K562 (cell line): ENCODE measurements at regions not wholly inside any gene's neighbourhood (a gene's known extent, or its start where the extent isn't known, plus 50 kb on each side); places are given as distances from the start of the nearest gene placed in this dataset.

ENCODE experiments used
- ATAC-seq: fragments of 200-7000 bp; cut with Tn5 transposase; 3 replicates; pipeline ENCODE4 v1.9.1; 2020; ENCODE audit warnings: moderate library complexity
- BruUV-seq: library from RNA; stranded (reverse); fragments of 400-500 nt; replicated peaks from 2 replicates; lab custom pipeline; 2021; lab: Mats Ljungman, UMichigan
- CTCF ChIA-PET: fragments of 300-600 bp; formaldehyde crosslinking; extraction: SDS; loops from one replicate; lab custom pipeline; 2021; ENCODE audit warnings: low intra/inter-chr PET ratio; lab: Yijun Ruan, JAX
- POLR2A ChIA-PET: fragments of 300-600, 350-650 bp; sonication (Branson Sonifier 250); formaldehyde crosslinking; extraction: SDS; loops from one replicate; lab custom pipeline; 2021; ENCODE audit warnings: antibody characterized with exemption, inconsistent platforms; lab: Yijun Ruan, JAX
- DNase-seq, 4 experiments: peaks; one replicate each; pipeline versions ENCODE4 v3.0.0 to v3.0.0-alpha.2; 2011 to 2018; ENCODE audit warnings: low spot score in 3 of 4, mixed read lengths in 3 of 4; ENCODE audit errors: extremely low read depth in 1 of 4
- FAIRE-seq: peaks from 2 replicates; lab custom pipeline; 2011; peaks lifted over from hg19 to GRCh38; lab: Jason Lieb, UNC
- H2AFZ ChIP-seq: 2 replicates; pipeline ENCODE4 v1.6.0; 2011; ENCODE audit warnings: low read depth, low read length, control low read depth, inconsistent platforms
- H3K27ac ChIP-seq: fragments of 200-600 bp; 3 replicates; pipeline ENCODE4 v1.8.0; 2011; ENCODE audit warnings: low read depth, mild to moderate bottlenecking, control low read depth, inconsistent platforms, low read length, moderate library complexity, mixed read lengths; ENCODE audit errors: extremely low read depth
- H3K27me3 ChIP-seq, 2 experiments: fragments of 300-600 bp in 1 of 2; 2 replicates in 1 of 2; 3 replicates in 1 of 2; pipeline versions ENCODE4 v1.6.0 to v1.8.0; 2011; ENCODE audit warnings: inconsistent platforms in 2 of 2, low read length in 2 of 2, mild to moderate bottlenecking in 1 of 2, mixed read lengths in 1 of 2, moderate library complexity in 1 of 2; ENCODE audit not compliant: control insufficient read depth in 2 of 2, insufficient read depth in 2 of 2
- H3K36me3 ChIP-seq: fragments of 300-600 bp; 3 replicates; pipeline ENCODE4 v1.8.0; 2011; ENCODE audit warnings: mild to moderate bottlenecking, low read length, inconsistent platforms; ENCODE audit not compliant: control insufficient read depth, insufficient read depth
- H3K4me1 ChIP-seq, 2 experiments: fragments of 200-600 bp in 1 of 2; replicated peaks in 1 of 2; 2 replicates in 1 of 2; 3 replicates in 1 of 2; pipeline versions ENCODE4 v1.5.1 to v1.8.0; 2011; ENCODE audit warnings: inconsistent platforms in 2 of 2, low read length in 2 of 2, mild to moderate bottlenecking in 1 of 2, mixed read lengths in 1 of 2, moderate library complexity in 1 of 2; ENCODE audit not compliant: control insufficient read depth in 2 of 2, insufficient read depth in 2 of 2
- H3K4me2 ChIP-seq: 2 replicates; pipeline ENCODE4 v1.6.1; 2011; ENCODE audit warnings: low read length, control low read depth, inconsistent platforms, mixed read lengths; ENCODE audit not compliant: insufficient read depth
- H3K4me3 ChIP-seq: fragments of 200-600 bp; sonication (generic), shearing (Covaris generic); 2 replicates; pipeline ENCODE4 v1.5.1; 2016; ENCODE audit warnings: control low read depth, inconsistent platforms
- H3K79me2 ChIP-seq: fragments of 200-600 bp; 3 replicates; pipeline ENCODE4 v1.8.0; 2011; ENCODE audit warnings: low read length, inconsistent platforms; ENCODE audit not compliant: control insufficient read depth, insufficient read depth
- H3K9ac ChIP-seq, 2 experiments: 2 replicates each; pipeline versions ENCODE4 v1.6.0 to v1.6.1; 2011; ENCODE audit warnings: low read depth in 2 of 2, low read length in 2 of 2, control low read depth in 1 of 2, inconsistent platforms in 1 of 2, mild to moderate bottlenecking in 1 of 2, mixed read lengths in 1 of 2; ENCODE audit not compliant: insufficient read depth in 1 of 2
- H3K9me1 ChIP-seq: one replicate; pipeline ENCODE4 v1.6.0; 2011; ENCODE audit warnings: inconsistent platforms, mild to moderate bottlenecking, low read length, moderate library complexity; ENCODE audit not compliant: control insufficient read depth, insufficient read depth
- H3K9me3 ChIP-seq: replicated peaks from 2 replicates; pipeline ENCODE4 v1.5.1; 2011; ENCODE audit warnings: low read depth, low read length, inconsistent platforms; ENCODE audit not compliant: control insufficient read depth, insufficient read depth
- H4K20me1 ChIP-seq: replicated peaks from 2 replicates; pipeline ENCODE4 v1.6.1; 2011; ENCODE audit warnings: low read length, inconsistent platforms, mixed read lengths; ENCODE audit not compliant: control insufficient read depth, insufficient read depth
- ARHGAP35 ChIP-seq: fragments of 450-650 bp; IDR thresholded peaks from 2 replicates; pipeline ENCODE4 v1.6.1; 2018; ENCODE audit not compliant: partially characterized antibody
- COPS2 ChIP-seq: fragments of 450-650 bp; conservative IDR thresholded peaks from 2 replicates; pipeline ENCODE4 v1.6.1; 2016; ENCODE audit warnings: mild to moderate bottlenecking, moderate library complexity
- CREB1 ChIP-seq, 2 experiments: sonication (generic) in 1 of 2; formaldehyde crosslinking in 1 of 2; IDR thresholded peaks; 2 replicates each; pipeline versions ENCODE4 v1.6.1 to v1.8.0; 2012 to 2022; ENCODE audit warnings: inconsistent platforms in 1 of 2, mild to moderate bottlenecking in 1 of 2, missing genetic modification reagents in 1 of 2, moderate library complexity in 1 of 2
- HBP1 ChIP-seq: fragments of 450-650 bp; formaldehyde crosslinking; IDR thresholded peaks from 2 replicates; pipeline ENCODE4 v1.4.0; 2022; ENCODE audit warnings: missing genetic modification characterization
- HDGF ChIP-seq: fragments of 450-650 bp; IDR thresholded peaks from 2 replicates; pipeline ENCODE4 v1.6.1; 2016
- MIER1 ChIP-seq: fragments of 450-650 bp; IDR thresholded peaks from 2 replicates; pipeline ENCODE4 v1.6.1; 2016; ENCODE audit warnings: antibody characterized with exemption, mild to moderate bottlenecking, low read depth
- MITF ChIP-seq: IDR thresholded peaks from 2 replicates; pipeline ENCODE4 v1.6.1; 2014; ENCODE audit warnings: antibody characterized with exemption
- PURB ChIP-seq: sonication (generic); formaldehyde crosslinking; IDR thresholded peaks from 2 replicates; pipeline ENCODE4 v1.9.0; 2021; ENCODE audit warnings: low read depth, mild to moderate bottlenecking, missing genetic modification reagents
- RFX5 ChIP-seq: IDR thresholded peaks from 2 replicates; pipeline ENCODE4 v1.6.1; 2011; ENCODE audit warnings: low read depth, mild to moderate bottlenecking, improper control_type of control experiment, low read length
- STAT5A ChIP-seq: IDR thresholded peaks from 2 replicates; pipeline ENCODE4 v1.6.1; 2012; ENCODE audit warnings: low read length, inconsistent platforms, borderline replicate concordance
- USF1 ChIP-seq: sonication (generic); formaldehyde crosslinking; IDR thresholded peaks from 2 replicates; pipeline ENCODE4 v1.9.0; 2022; ENCODE audit warnings: mild to moderate bottlenecking, missing genetic modification reagents
- ZNF696 ChIP-seq: fragments of 250-450 bp; sonication (Bioruptor Pico); conservative IDR thresholded peaks from 2 replicates; pipeline ENCODE4 v1.4.0; 2020; ENCODE audit warnings: mild to moderate bottlenecking, moderate library complexity
- ZNF830 ChIP-seq: fragments of 250-450 bp; sonication (Bioruptor Pico); IDR thresholded peaks from 2 replicates; pipeline ENCODE4 v1.5.0; 2021; ENCODE audit warnings: mild to moderate bottlenecking
- in situ Hi-C: fragments of 300-500 bp; cut with MboI; formaldehyde crosslinking; loops from 4 replicates; pipeline ENCODE4 v1.15.0; 2018; ENCODE audit warnings: inconsistent platforms, mixed read lengths
- intact Hi-C: fragments of 100-400 bp; cut with micrococcal nuclease; formaldehyde crosslinking; loops from 2 replicates; pipeline ENCODE4 v1.14.2; 2022
- TF ChIP-seq, protein P1 (sequence below): fragments of 450-650 bp; formaldehyde crosslinking; IDR thresholded peaks from 2 replicates; pipeline ENCODE4 v1.4.0; 2022; ENCODE audit warnings: missing genetic modification characterization

DNA sequence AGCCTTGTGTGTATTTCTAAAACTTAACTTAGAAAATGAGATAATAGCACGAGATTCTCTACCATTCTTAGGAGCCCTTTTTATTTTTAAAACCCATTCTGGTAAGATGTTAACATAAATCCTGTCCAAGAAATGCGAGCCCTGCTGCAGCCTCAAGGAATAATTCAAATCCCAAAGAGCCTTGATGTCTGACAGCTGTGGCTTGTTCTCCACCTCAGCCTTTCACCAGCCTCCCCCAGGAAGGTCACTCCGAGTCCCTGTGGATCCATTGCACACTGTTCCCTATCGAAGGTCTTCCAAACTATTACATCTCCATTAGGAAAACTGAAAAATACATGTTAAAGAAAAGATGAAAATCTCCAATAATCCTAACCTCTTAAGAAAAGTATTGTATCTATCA lies 98.5 kb upstream of the S1PR3 start (continued):
- no peak for TF ChIP-seq MITF
- no peak for TF ChIP-seq MIER1
- TF ChIP-seq ZNF830 (CRISPR knock-in tag): no peak
- TF ChIP-seq HDGF: no peak

DNA sequence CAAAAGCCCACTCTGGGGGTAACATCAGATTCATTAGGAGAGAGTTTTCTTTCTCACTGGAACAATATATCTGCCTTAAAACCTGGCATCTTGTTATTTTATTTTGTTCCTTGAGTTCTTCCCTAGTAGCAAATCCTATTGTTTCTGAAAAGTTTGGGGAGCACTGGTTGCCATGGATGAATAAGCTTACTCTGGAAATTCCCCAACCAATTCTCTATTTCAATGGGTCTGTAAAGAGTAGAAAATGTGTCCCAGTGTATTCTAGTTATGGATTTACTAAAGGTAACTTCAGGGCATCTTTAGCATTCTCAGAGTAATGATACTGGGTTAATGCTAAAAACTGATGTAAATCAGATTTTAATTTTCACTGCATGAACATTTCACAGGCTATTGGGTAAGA lies 94.2 kb upstream of the S1PR3 start:
- FAIRE-seq (no peak), ATAC-seq (no peak), DNase-seq (no peak)
- TF ChIP-seq STAT5A: no peak
- no peak for TF ChIP-seq COPS2
- no peak for TF ChIP-seq HBP1 (CRISPR knock-in tag)
- no peak for TF ChIP-seq ZNF696 (CRISPR knock-in tag)
- no peak for TF ChIP-seq RFX5
- no peak for TF ChIP-seq PURB (CRISPR knock-in tag)
- TF ChIP-seq, protein P1, sequence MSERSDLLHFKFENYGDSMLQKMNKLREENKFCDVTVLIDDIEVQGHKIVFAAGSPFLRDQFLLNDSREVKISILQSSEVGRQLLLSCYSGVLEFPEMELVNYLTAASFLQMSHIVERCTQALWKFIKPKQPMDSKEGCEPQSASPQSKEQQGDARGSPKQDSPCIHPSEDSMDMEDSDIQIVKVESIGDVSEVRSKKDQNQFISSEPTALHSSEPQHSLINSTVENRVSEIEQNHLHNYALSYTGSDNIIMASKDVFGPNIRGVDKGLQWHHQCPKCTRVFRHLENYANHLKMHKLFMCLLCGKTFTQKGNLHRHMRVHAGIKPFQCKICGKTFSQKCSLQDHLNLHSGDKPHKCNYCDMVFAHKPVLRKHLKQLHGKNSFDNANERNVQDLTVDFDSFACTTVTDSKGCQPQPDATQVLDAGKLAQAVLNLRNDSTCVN (CRISPR knock-in tag): no peak
- TF ChIP-seq CREB1 (IDR thresholded peaks at IDR 0.05): no peak
- TF ChIP-seq CREB1 (CRISPR knock-in tag; IDR thresholded peaks at IDR 0.05): no peak
- no peak for TF ChIP-seq ARHGAP35
- TF ChIP-seq USF1 (CRISPR knock-in tag): no peak
- H3K4me2 ChIP-seq: no peak overlapping the region
- H3K79me2 ChIP-seq: no peaks in the 10 kb centered on the region
- no peaks in the 10 kb centered on the region for H3K4me1 ChIP-seq
- H3K36me3 ChIP-seq: no peaks in the 10 kb centered on the region
- no TSS peak for BruUV-seq
- no peak overlapping the region for H2AFZ ChIP-seq
- no peak overlapping the region for H3K9ac ChIP-seq
- no peaks in the 10 kb centered on the region for H3K9me1 ChIP-seq
- H3K9me3 ChIP-seq: no peaks in the 10 kb centered on the region
- POLR2A ChIA-PET: no interaction called here
- CTCF ChIA-PET: no interaction called here
- no peak overlapping the region for H3K27ac ChIP-seq
- no peak overlapping the region for H3K4me3 ChIP-seq
- no peaks in the 10 kb centered on the region for H4K20me1 ChIP-seq
- intact Hi-C loops: no loop called here
- no peaks in the 10 kb centered on the region for H3K27me3 ChIP-seq
- in situ Hi-C loops: no loop called here
